ENCODE measurements at regions not wholly inside any gene's neighbourhood (a gene's known extent, or its start where the extent isn't known, plus 50 kb on each side); places are given as distances from the start of the nearest gene placed in this dataset.

GRCh38 chr5:12316812-12317211, 412.6 kb upstream of the CTNND2 start:
- no peak for DNase-seq

GRCh38 chr5:12315461-12315860, 411.2 kb upstream of the CTNND2 start:
- DNase-seq, result no peak

- no peak for DNase-seq
Observed at GRCh38 chr5:12313602-12314001, 409.4 kb upstream of the CTNND2 start.

GRCh38 chr5:12312343-12312742, 408.1 kb upstream of the CTNND2 start:
- DNase-seq, result no peak

DNA sequence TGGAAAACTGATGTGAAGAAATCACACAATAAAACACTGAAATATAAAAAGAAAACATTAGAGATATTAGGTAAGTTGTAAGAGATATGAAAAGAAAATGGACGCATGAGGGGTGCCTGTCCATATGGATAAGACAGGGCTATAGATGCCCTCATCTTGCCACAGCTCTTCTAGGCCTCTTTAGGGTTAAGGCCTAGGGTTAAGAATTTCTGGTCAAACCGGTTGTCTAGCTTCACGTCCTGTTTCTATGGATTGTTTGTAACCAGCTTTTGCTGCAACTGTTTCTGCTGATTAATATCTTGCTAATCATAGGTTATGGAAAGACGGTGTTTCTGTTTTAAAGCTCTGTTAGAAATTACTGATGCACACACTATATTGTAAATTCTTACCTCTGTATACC, 389.9 kb upstream of the CTNND2 start:
- no peak for DNase-seq

GRCh38 chr5:12292610-12293204, 388.5 kb upstream of the CTNND2 start:
- peak; percentile 73 for DNase-seq

DNA sequence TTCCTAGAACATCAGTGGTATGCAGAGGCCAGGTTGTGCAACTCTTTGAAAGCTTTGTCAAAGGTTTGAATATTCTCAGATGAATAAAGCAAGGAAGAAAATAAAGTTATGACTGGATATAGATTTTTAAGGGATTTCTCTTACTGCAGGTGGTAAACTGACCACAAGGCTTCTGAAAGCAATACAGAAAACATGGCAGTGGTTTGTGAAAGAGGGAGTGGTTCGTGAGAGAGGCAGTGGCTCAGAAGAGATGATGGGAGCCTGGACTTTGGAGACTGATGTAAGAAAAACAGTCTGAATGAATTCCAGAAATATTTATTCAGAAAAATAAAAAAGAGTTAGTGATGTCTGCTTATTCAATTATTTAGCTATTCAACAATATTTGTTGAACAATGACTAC, 380.4 kb upstream of the CTNND2 start:
- DNase-seq, result no peak

GRCh38 chr5:12277504-12278192, 373.4 kb upstream of the CTNND2 start:
- no peak for DNase-seq

GRCh38 chr5:12274236-12274635, 370.0 kb upstream of the CTNND2 start:
- no peak for DNase-seq

DNA sequence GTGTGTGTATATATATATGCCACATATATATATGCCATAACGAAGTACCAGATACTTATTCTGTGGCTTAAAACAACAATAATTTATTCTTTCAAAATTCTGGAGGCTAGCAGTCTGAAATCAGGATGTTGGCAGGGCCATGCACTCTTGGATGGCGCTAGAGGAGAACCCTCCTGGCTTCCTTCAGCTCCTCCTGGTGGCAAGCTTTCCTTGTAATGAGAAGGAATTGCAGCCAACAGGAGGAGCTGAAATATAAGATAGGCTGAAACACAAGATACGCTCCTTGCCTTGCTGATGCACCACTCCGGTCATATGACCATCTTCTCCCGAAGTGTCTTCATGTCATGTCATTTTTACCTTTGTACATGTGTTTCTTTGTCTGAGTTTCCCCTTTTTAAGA, 368.1 kb upstream of the CTNND2 start:
- peak; percentile 28 for DNase-seq

DNA sequence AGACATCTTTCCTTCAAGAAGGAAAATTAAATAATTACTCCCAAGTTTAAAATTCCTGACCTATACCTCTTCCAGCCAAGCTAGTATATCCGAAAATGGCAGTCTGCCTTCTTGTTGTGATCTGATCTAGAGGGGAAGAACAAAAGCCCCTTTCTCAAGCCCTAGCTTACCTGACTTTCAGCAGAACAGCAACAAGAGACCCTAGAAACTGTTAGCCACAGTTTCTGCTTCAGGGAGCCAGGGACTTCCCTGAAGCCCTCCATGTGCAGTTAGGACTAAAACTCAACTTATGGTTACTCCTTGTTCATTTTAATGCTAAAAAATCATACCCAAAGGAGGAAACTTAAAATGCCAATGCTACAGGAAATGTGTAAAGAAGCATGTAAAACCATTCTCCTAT, 366.7 kb upstream of the CTNND2 start:
- no peak for DNase-seq

GRCh38 chr5:12269164-12269563, 364.9 kb upstream of the CTNND2 start:
- no peak for DNase-seq

DNA sequence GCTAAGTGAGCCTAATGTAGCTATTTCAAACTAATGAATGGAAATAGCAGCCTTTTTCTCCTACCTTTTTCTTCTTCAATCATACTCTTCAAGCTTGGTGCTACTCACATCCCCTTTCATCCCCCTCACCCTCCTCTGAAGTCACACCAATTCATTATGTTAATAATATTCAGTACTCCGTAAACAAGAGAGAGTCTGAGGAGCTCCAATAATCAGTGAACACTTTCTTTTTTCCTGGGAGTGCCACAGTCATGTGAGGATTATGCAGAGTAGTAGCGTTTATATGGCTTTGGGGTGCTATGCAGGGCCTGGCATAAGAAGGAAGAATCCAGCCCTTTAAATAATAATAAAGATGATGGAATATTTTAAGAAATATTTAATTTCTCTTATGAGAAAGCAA, 354.3 kb upstream of the CTNND2 start:
- no peak for DNase-seq

DNA sequence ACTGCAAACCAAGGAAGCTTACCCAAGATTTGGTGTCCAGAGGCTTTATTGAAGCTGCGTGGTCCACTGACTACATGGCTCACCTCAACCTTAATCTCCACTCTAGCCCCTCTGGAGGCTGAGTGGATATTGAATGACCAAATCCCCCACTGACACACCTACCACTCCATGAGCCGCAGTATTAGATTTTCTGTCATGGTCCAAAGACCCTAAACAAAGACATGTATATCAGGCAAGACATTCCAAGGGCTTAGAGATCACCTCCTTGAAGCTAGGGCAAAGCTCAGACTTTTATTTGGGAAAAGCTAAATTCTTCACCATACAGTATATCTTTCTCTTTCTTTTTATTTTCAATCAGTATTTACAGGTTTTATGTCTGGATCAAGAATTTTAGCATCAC, 346.2 kb upstream of the CTNND2 start:
- no peak for DNase-seq

DNA sequence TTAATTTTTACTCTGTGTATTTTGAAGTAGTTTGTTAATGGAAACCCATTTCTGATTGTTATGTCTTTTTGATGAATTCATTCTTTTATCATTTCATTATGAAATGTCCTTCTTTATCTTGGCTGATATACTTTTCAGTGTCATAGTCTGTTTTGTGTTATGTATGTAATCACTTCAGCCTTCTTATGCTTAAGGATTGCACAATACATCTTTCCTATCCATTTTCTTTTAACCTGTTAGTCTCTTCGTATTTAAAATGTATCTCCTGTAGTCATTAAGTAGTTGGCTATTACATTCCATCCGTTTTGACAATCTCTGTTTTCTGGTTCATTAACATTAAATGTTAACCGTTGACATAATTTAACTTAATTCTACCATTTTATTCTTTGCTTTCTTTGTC, 344.6 kb upstream of the CTNND2 start:
- DNase-seq, result no peak

DNA sequence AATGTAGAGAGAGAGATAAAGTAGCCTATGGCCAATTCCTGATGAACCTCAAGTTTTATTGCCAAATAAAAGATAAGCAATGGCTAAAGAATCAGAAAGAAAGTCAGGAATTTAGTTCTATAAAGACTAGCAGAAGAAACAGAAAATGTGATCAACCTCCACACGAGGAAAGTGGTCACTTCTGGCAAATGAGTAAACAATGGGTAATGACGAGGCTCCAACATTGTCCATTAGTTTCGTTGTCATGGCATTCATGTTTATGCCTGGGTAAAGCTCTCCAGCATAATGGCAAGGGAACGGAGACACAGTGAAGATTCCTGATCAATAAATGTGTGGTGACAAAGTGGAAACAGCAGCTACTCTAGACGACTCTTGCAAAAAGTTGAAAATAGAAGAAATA, 341.8 kb upstream of the CTNND2 start:
- no peak for DNase-seq

- DNase-seq, result no peak
Observed at GRCh38 chr5:12245429-12245828, 341.2 kb upstream of the CTNND2 start.

- DNase-seq, result no peak
Observed at GRCh38 chr5:12242950-12243888, 339.0 kb upstream of the CTNND2 start.

- DNase-seq, result peak; percentile 31
Observed at GRCh38 chr5:12237837-12238575, 333.8 kb upstream of the CTNND2 start.

DNA sequence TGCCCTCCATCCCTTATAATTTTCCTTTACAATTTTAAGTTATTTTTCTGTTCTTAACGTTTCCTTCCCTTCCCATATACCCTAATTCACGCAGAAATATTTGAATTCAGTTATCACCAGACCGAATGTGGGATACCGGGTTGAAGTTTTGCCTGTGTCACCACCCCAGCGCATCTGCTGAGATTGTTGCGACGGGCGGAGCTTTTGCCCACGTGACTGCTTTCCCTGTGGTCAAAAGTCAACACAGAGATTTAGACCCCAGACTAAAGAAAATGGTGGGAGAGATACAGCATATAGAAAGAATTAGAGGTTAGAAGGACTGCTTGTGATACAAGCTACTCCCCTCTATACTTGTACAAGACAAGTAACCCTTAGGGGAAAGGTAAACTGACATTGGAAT, 326.4 kb upstream of the CTNND2 start:
- DNase-seq, result no peak

- DNase-seq, result no peak
Observed at GRCh38 chr5:12217039-12217438, 312.8 kb upstream of the CTNND2 start.

GRCh38 chr5:12214267-12215015, 310.2 kb upstream of the CTNND2 start:
- DNase-seq, result no peak

Data from NCI-H82 (cell line).